ENCODE measurements at regions not wholly inside any gene's neighbourhood (a gene's known extent, or its start where the extent isn't known, plus 50 kb on each side); places are given as distances from the start of the nearest gene placed in this dataset.

DNA sequence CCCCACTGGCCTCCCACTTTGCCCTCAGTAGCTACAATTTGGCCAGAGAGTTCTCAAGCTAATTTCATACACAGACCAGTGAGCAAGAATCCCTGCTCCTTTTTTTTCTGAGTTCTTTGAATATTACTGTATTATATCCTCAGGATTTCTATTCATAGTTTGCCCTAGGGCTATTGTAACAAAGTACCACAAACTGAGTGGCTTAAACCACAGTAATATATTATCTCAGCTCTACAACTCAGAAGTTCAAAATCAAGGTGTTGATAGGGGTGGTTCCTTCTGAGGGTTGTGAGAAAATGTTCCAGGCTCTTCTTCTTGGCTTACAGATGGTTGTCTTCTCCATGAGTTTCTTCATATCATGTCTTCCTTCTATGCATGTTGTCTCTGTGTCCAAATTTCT is 289.4 kb upstream of the ESRRG start:
- TF ChIP-seq CTCF (IDR thresholded peaks at IDR 0.05) (no peak), EP300 (IDR thresholded peaks at IDR 0.05) (no peak), POLR2A (IDR thresholded peaks at IDR 0.05) (no peak)
